Natural killer cell (primary cell): ENCODE measurements at regions not wholly inside any gene's neighbourhood (a gene's known extent, or its start where the extent isn't known, plus 50 kb on each side); places are given as distances from the start of the nearest gene placed in this dataset.

Experiments used
- ATAC-seq, 3 donors: fragments of 150-1000 bp in 2 of 3; fragments of 200-7000 bp in 1 of 3; cut with Tn5 transposase; 1 replicate in 1 of 3; 2 replicates in 2 of 3; pipeline ENCODE4 v1.10.0; 2021; ENCODE audit warnings: mild to moderate bottlenecking in 2 of 3, moderate library complexity in 2 of 3
- DNase-seq, 2 donors: peaks; one replicate each; pipeline versions ENCODE4 v3.0.0 to v3.0.0-alpha.2; 2013 to 2021; ENCODE audit warnings: mixed read lengths in 1 of 2
- H3K27ac ChIP-seq: one replicate; pipeline ENCODE4 v1.5.1; 2013; ENCODE audit warnings: mild to moderate bottlenecking, low read length
- H3K27me3 ChIP-seq: one replicate; pipeline ENCODE4 v1.6.1; 2013; ENCODE audit warnings: low read length; ENCODE audit not compliant: control insufficient read depth, insufficient read depth
- H3K36me3 ChIP-seq: one replicate; pipeline ENCODE4 v1.6.1; 2013; ENCODE audit warnings: low read length; ENCODE audit not compliant: control insufficient read depth, insufficient read depth
- H3K4me1 ChIP-seq: one replicate; pipeline ENCODE4 v1.6.1; 2013; ENCODE audit warnings: low read length; ENCODE audit not compliant: control insufficient read depth, insufficient read depth
- H3K4me3 ChIP-seq: one replicate; pipeline ENCODE4 v1.5.1; 2013; ENCODE audit warnings: low read length
- H3K9me3 ChIP-seq: one replicate; pipeline ENCODE4 v1.6.1; 2013; ENCODE audit warnings: low read length; ENCODE audit not compliant: control insufficient read depth, insufficient read depth
- H3K27ac Mint-ChIP-seq, 2 donors: one replicate each; pipeline ENCODE4 v1.8.0; 2022; ENCODE audit warnings: mild to moderate bottlenecking in 2 of 2, mixed read lengths in 2 of 2, moderate library complexity in 1 of 2
- H3K27me3 Mint-ChIP-seq, 2 donors: one replicate each; pipeline ENCODE4 v1.8.0; 2022; ENCODE audit warnings: low read depth in 2 of 2, mixed read lengths in 2 of 2
- H3K36me3 Mint-ChIP-seq: one replicate; pipeline ENCODE4 v1.8.0; 2022; ENCODE audit warnings: mixed read lengths
- H3K4me1 Mint-ChIP-seq, 2 donors: one replicate each; pipeline ENCODE4 v1.8.0; 2022; ENCODE audit warnings: mixed read lengths in 2 of 2
- H3K4me3 Mint-ChIP-seq: one replicate; pipeline ENCODE4 v1.8.0; 2022; ENCODE audit warnings: mild to moderate bottlenecking, moderate library complexity, mixed read lengths
- H3K9me3 Mint-ChIP-seq, 2 donors: one replicate each; pipeline ENCODE4 v1.8.0; 2022; ENCODE audit warnings: mixed read lengths in 2 of 2
- WGBS: methylation state at CpG from one replicate; pipeline ENCODE4 v1.1.7; 2013; ENCODE audit warnings: missing lambda C conversion rate; ENCODE audit not compliant: insufficient coverage; 5-methylcytosine and 5-hydroxymethylcytosine counted together
- intact Hi-C: fragments of 100-400 bp; cut with micrococcal nuclease; formaldehyde crosslinking; loops from one replicate; pipeline ENCODE4 v1.14.2; 2022
- TF ChIP-seq, protein P1 (sequence below): fragments of 200-600 bp; IDR thresholded peaks from one replicate; pipeline ENCODE4 v1.8.0; 2022; ENCODE audit warnings: antibody characterized with exemption

DNA sequence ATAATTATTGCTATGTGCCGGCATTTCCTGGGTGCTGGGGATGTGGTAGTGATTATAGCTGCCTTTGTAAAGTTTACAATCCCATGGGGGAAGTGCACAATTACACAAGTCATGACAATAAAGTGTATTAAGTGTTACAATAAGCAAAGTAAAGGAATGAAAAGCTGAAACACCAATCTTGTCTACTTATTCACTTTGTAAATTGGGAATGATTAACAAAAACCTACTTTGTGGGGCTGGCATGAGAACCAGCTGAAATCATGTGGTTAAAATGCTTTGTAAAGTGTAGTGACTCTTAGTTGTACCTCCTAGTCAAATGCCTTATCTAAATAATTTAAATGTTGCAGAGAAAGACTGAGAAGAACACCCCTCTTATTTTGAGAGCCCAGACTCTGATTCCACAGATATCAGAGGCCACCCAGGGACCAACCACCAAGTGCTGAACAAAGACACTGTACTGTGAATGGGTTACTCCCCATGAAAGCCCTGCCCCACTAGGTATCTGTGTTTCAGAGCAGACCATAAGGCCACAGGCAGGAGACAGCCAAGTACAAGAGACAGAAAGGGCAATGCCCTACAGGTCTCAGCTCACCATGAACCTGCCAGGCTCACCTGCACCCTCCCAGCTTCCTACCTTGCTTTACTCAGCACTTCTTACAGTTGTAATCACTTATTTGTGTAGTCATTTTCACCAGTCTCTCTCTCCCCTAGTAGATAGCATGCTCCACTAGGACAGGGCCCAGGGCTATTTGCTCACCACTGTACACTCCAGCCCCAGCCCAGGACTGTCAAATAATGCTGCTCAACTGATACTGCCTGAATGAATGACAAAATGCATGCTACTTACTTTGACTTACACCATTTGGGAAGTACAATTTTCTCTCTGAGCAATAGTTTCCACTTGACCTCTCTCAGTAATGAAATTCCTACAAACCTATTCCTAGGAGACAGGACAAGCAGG, 101.6 kb upstream of the APC start:
- intact Hi-C loops, result no loop called here
- Histone ChIP-seq H3K4me3 (no peak overlapping the region), H3K27ac (no peak overlapping the region), H3K36me3 (no peaks in the 10 kb centered on the region), H3K9me3 (no peaks in the 10 kb centered on the region), H3K27me3 (peaks cover 3% of the 10 kb centered on the region), H3K4me1 (no peaks in the 10 kb centered on the region)
- TF ChIP-seq, protein P1, sequence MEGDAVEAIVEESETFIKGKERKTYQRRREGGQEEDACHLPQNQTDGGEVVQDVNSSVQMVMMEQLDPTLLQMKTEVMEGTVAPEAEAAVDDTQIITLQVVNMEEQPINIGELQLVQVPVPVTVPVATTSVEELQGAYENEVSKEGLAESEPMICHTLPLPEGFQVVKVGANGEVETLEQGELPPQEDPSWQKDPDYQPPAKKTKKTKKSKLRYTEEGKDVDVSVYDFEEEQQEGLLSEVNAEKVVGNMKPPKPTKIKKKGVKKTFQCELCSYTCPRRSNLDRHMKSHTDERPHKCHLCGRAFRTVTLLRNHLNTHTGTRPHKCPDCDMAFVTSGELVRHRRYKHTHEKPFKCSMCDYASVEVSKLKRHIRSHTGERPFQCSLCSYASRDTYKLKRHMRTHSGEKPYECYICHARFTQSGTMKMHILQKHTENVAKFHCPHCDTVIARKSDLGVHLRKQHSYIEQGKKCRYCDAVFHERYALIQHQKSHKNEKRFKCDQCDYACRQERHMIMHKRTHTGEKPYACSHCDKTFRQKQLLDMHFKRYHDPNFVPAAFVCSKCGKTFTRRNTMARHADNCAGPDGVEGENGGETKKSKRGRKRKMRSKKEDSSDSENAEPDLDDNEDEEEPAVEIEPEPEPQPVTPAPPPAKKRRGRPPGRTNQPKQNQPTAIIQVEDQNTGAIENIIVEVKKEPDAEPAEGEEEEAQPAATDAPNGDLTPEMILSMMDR, result no peak
- no CpG with 5 or more reads among the region's 1 CpG for WGBS
- ATAC-seq (no peak), DNase-seq (no peak)
- Mint-ChIP-seq H3K36me3 (no peaks in the 10 kb centered on the region), H3K9me3 (no peaks in the 10 kb centered on the region), H3K27ac (no peak overlapping the region), H3K27me3 (peaks cover 13 to 19% of the 10 kb centered on the region in 2 donors), H3K4me3 (no peak overlapping the region), H3K4me1 (no peaks in the 10 kb centered on the region)

DNA sequence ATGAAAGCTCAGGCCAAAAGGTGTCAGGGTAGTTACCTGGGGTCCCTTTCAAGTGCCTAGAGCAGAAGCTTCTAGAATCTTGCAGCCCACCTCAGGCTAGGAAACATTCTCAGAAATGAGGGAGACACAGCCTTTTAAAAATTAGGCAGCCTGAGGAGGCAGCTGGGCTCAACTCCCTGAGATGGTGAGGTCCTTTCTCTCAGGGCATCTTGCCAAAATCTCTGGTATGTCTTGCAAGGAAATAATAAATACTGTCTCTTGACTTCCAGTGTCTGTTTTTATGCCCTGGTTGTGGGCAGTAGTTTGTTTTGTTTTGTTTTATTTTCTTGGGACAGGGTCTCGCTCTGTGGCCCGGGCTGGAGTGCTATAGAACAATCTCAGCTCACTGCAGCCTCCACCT, 100.9 kb upstream of the APC start:
- DNase-seq, result no peak
- TF ChIP-seq, protein P1, result no peak
- Mint-ChIP-seq H3K4me1 (no peaks in the 10 kb centered on the region), H3K36me3 (no peaks in the 10 kb centered on the region), H3K4me3 (no peak overlapping the region), H3K27ac (no peak overlapping the region), H3K9me3 (no peaks in the 10 kb centered on the region), H3K27me3 (peaks cover 10 to 13% of the 10 kb centered on the region in 2 donors)
- Histone ChIP-seq H3K27ac (no peak overlapping the region), H3K27me3 (no peaks in the 10 kb centered on the region), H3K4me1 (no peaks in the 10 kb centered on the region), H3K4me3 (no peak overlapping the region), H3K36me3 (no peaks in the 10 kb centered on the region), H3K9me3 (no peaks in the 10 kb centered on the region)
- intact Hi-C loops, result no loop called here
- 100% methylated on average over 2 of the region's 2 CpGs for WGBS
- no peak for ATAC-seq

DNA sequence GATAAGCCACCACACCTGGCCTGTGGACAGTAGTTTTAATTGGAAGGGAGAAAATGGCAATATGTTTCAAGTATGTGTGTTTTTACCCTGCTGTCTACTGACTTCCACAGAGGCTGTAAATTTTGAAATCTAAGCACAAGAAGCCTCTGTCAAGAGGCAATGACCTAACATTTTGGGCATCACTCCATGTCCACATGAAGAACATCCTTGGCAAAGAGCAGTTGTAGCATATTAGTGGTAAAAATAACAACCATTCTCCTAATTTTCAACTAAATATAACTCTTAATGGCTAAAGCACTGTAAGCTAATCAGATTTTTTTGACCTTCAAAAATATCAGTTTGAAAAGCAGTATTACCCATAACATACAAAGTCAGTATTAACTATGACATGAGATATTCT, 100.3 kb upstream of the APC start:
- no peaks in the 10 kb centered on the region for H3K27me3 ChIP-seq
- H3K4me3 ChIP-seq, result no peak overlapping the region
- Mint-ChIP-seq H3K27ac (no peak overlapping the region), H3K4me1 (no peaks in the 10 kb centered on the region), H3K36me3 (no peaks in the 10 kb centered on the region), H3K27me3 (peaks cover 10 to 13% of the 10 kb centered on the region in 2 donors), H3K4me3 (no peak overlapping the region), H3K9me3 (no peaks in the 10 kb centered on the region)
- H3K36me3 ChIP-seq, result no peaks in the 10 kb centered on the region
- H3K27ac ChIP-seq, result no peak overlapping the region
- TF ChIP-seq, protein P1, result no peak
- no peaks in the 10 kb centered on the region for H3K9me3 ChIP-seq
- ATAC-seq (no peak), DNase-seq (no peak)
- intact Hi-C loops, result no loop called here
- no peaks in the 10 kb centered on the region for H3K4me1 ChIP-seq

GRCh38 chr5:112640546-112640945, 97.1 kb upstream of the APC start:
- intact Hi-C loops, result no loop called here
- H3K4me3 ChIP-seq, result no peak overlapping the region
- WGBS, result 74% methylated on average over 1 of the region's 1 CpG
- no peak overlapping the region for H3K4me3 Mint-ChIP-seq
- no peak for ATAC-seq
- no peaks in the 10 kb centered on the region for H3K4me1 ChIP-seq
- no peaks in the 10 kb centered on the region for H3K36me3 ChIP-seq
- peaks cover 8 to 9% of the 10 kb centered on the region in 2 donors for H3K27me3 Mint-ChIP-seq
- H3K27ac ChIP-seq, result no peak overlapping the region
- no peaks in the 10 kb centered on the region for H3K9me3 ChIP-seq
- peaks cover 0 to 1% of the 10 kb centered on the region in 2 donors for H3K4me1 Mint-ChIP-seq
- H3K27ac Mint-ChIP-seq, result no peak overlapping the region
- no peaks in the 10 kb centered on the region for H3K27me3 ChIP-seq
- no peaks in the 10 kb centered on the region for H3K9me3 Mint-ChIP-seq
- TF ChIP-seq, protein P1, result no peak
- no peak for DNase-seq
- no peaks in the 10 kb centered on the region for H3K36me3 Mint-ChIP-seq
